Activated CD8-positive, alpha-beta memory T cell treated with anti-CD3 and anti-CD28 coated beads, Interleukin-2, amount 50 U/mL, for 1 hour (primary cell): ENCODE measurements at regions not wholly inside any gene's neighbourhood (a gene's known extent, or its start where the extent isn't known, plus 50 kb on each side); places are given as distances from the start of the nearest gene placed in this dataset.

Experiments used
- DNase-seq: peaks from one replicate; pipeline ENCODE4 v3.0.0-alpha.2; 2020; ENCODE audit errors: extremely low read depth

DNA sequence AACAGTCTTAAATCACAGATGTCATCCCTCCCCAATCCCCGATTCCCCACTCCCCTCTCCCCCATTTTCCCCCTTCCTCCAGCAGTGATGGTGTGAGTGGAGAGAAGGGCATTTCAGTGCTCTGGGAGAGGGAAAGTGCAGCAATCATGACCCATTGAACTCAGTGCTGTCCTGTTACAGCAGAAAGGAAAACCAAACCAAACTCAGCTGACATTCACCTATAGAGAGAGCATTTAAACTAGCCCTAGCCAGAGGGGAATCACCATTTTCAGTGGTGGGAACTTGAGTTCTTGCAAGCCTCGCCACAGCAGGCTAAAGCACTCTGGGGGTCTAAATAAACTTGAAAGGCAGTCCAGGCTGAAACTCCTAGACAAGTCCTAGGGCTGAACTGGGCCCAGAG, 129.9 kb upstream of the COL21A1 start:
- DNase-seq: no peak

DNA sequence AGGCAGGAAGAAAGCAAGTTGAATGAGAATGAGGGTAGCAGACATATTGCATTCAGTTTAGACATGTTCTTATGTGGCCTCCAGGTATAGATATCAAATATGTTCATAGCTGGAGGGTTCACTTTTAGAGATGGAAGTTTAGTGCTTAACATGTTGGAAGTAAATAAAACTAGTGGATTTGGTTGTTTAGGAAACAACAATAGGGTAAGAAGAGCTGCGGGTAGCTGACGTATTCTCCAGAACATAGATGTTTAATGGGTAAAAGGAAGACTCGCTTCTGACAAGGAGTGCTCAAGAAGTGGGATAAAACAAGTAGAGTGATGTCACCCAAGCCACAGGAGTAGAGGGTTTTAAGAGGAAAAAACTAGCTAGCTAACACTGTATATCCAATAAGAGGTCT, 128.4 kb upstream of the COL21A1 start:
- no peak for DNase-seq

DNA sequence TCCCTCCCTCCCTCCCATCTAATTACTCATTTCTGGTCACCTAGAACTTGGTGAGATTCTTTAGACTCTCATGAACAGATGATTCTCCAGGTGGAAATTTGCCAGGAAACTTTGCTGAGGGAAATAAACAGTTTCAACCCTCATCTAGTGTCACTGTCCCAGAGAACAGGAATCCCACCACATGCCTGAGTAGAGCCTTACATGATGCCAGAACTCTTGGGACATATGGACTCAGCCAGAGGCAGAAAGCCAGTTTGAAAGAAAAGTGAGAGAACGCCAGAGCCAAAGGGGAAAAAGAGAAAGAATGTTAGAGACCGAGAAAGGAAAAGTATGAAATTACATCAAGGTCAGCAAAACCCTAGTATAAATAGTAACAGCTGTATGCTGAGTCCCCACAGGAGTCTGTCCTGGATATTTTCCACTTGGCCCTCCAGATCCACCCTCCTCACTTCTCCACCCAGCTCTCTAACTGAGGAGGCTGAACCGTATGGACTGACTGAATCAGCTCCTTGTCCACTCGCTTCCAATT, 127.5 kb upstream of the COL21A1 start:
- no peak for DNase-seq

DNA sequence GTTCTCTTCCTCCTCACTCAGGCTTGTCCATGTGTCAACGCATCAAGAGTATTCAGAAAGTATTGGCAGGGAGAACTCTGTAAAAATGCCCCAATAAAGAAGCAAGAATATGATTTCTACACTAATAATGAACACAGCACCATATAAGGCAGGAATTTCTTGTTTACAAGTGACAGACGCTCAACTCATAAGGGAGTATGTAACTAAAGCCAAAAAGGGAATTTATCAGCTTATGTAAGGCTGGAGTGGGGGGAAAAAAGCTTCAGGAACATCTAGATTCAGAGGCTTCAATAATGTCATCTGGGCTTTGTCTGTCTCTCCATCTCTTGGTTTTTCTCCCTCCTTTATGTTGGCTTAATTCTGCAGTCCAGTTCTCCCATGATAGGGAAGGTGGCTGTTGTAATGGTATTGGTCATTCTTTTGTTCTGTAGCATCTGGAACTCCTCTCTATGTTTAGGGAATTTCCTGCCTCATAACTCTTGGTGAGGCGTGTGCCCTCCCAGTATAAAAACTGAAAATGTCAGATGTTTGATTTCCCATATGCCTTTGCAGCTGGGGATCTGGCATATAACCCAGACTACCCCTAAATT, 125.1 kb upstream of the COL21A1 start:
- no peak for DNase-seq

DNA sequence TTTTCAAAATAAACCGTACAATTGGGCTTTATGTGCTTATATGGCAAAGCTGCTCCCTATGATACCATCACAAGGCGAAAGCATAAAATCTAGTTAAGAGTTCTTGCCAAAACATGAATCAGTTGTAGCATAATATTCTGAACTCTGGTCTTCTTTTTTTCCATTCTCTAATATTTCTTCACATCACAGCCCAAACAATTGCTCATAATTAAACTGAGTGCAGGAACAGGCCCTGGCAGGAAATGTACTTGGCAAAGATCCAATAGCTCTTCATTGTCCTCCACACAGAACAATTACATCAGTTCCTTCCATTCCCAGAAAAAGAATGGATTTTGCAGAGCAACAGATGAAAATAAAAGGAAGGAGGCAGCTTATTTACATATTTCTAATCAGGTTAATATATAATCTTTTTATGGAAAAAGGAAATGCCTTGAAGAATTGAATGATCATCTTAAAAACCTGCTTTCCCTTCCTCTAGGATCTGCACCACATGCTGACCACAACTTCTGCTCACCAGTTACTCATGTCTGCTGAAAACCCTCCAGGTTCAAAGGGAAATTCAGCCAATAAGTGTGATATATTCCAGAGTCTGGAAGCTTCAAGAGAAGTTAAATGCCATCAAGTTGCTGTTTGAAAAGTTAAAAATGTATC, 123.3 kb upstream of the COL21A1 start:
- DNase-seq: no peak

DNA sequence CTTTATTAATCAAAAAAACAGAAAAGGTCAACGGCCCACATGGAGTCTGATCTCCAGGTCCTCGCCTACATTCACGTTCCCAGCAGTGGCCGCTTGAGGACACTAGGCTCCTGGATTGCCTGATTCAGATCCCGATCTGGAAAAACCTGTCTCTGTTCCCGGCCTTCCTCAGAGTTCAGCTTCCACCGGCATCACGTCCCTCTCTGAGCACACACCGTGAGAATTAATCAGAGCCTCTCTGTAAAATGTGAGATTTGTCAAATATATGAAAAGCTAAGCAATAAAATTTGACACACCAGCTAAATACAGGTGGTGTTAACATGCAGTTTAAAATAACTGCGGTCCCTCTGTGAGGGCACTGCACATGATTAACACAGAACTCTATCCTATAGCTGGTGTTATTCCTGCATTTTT, 122.8 kb upstream of the COL21A1 start:
- no peak for DNase-seq

DNA sequence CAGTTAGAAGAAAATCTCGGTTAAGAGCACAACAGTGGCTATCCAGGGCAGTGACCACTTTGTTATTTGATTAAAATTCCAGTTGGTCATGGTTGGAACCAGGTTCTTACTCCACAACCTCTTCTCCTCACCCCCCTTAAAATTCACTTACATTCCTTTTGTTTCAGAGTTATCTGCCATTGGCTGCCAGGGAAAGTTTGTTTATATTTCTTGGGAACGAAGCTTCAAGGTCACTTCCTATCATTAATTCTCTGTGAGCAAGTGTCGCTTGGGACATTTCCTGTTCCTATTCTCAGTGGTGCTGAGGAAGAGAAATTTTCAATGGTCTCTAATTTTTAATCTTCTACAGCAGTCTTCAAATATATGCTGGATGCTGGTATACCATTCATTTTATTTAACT, 121.1 kb upstream of the COL21A1 start:
- no peak for DNase-seq

DNA sequence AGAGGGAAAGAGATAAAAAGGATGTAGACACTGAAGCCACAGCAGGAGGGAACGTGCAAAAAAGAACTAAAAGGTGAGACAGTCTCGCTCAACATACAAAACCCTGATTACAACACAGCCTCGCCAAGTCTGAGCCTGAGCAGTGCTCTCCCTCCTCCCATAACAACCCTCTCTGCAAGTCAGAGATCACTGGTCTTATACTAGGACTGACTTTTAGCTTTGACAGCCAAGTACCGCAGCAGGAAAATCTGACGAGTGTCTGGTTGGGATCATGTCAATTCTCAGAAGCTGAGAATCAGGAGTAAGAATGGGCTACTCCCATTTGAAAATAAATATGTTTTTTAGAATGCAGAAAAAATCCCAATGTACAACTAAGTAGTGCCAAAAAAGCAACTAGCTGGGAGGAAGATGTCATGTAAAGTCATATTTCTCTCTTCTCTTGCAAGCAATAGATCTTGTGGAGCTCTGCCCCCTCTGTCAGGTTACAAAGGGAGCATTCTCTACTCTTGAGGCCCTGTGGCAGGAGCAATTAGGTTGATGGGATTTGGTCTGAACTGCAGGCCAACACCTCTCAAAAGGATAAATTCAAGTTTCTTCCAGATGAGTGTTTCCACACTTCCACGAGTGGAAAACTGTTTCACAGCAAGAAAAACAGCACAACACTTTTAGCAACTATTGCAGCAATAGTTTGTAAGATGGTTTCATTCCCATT, 118.9 kb upstream of the COL21A1 start:
- DNase-seq: no peak

DNA sequence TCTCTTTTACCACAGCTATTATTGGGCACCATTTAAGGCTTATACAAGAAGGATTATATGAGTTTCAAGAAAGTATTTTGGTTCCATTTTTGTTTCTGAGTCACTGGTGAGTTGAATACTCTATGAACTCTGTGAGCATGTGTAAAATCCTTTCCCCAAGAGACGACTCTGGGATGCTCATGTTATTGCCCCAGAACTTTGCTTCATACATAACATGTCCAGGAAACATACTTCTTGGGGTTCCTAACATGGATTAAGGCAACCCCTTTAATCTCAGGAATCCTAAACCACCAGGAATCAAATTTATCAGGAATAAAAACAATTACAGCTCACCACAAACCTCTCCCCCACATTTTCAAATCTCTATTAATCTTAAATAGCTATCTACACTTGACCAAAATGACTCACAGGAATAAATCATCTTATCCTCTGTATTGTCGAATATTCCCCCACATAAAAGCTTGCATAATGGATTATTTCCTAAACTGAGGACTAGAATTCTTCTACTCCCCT, 117.5 kb upstream of the COL21A1 start:
- no peak for DNase-seq

DNA sequence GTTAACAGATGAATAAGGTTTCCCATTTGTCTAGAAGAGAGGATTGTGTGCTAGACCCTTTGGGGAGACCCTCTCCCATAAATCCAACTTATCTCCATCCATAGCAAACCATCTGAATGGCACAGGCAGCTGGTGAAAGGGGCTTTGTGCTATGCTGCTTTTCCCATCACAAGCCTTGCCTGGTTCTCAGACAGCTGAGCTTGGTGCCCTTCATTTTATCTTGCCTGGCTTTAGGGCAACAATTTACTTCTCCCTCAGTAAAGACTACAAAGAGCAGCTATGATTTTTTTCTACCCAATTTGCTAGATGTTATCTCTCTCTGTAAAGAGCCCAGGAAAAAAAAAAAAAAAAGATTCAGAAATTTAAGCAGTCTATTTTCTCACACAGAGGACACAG, 117.0 kb upstream of the COL21A1 start:
- DNase-seq: no peak

DNA sequence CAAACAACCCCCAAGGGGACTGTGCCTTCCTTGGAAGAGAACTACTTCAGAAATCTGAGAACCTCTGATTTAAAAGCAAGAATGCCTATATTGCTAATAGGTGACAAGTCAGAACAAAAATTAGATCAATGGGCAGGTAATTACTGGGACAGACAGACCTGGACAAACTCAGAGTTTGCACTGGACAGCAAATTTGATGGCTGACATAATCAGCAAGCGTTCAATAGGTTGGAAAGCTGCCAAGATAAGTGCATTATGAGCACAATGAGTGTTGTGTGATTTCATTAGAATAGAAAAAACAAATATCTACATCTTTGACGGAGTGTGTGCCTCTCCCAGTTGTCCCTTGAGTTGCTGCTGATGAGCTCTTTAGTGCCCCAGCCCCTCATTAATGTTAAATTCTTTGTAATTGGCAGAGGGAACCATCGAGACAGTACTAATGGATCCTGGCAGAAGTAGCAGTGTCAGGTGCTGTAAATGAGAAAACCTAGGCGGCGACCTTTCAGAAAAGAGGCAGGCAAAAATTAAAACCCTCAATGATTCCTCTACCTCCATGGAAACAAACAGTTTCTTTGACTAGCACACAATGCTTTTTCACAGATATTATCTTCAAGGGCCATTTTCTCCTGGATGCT, 116.5 kb upstream of the COL21A1 start:
- DNase-seq: no peak

DNA sequence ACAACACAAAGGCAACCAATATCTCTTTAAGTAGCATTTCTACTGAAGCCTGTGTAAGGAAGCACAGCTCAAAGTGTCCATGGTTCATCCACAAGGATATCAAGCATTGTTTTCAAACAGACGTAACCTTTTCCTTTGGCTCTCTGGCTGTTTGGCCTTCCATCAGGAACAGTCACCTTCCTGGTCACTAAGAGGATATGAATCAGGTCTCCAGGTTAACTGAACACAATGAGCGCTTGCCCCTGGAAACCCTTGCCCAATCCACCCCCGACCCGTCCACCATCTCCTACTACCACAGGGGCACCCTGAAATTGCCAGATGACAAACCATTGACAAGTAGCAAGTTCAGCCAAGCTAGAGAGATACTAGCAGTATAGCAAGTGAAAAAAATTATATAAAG, 114.4 kb upstream of the COL21A1 start:
- no peak for DNase-seq

DNA sequence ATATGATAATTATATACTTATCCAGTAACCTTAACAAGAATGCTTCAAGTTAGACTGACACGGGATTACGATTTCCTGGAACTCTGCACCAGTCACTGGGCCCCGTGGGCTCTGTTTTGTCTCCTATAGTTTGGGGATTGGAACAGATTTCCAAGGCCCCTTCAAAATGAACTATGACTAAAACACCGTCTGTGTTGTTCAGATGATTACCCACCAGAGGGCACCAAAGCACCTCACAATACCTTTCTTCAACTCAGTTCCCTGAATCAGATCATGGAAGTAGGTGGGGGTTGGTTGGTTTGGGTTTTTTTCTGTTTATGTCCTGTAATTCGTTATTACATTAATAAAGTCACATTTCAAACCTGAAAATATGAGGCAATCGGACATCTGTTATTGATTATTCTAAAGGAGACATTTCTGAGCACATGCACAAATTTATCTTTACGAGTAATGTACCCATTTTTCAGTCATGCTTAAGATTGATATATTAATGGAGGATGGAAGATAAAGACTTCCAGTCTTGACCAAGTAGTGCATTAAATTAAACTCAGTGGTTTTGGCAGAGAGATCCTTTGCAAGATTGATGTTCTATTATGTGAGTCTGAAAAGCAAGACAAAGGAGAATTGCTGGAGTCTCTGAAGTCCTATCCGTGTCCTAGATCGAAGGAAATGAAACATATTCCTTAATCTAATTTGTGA, 112.0 kb upstream of the COL21A1 start:
- peak; percentile 5 for DNase-seq

DNA sequence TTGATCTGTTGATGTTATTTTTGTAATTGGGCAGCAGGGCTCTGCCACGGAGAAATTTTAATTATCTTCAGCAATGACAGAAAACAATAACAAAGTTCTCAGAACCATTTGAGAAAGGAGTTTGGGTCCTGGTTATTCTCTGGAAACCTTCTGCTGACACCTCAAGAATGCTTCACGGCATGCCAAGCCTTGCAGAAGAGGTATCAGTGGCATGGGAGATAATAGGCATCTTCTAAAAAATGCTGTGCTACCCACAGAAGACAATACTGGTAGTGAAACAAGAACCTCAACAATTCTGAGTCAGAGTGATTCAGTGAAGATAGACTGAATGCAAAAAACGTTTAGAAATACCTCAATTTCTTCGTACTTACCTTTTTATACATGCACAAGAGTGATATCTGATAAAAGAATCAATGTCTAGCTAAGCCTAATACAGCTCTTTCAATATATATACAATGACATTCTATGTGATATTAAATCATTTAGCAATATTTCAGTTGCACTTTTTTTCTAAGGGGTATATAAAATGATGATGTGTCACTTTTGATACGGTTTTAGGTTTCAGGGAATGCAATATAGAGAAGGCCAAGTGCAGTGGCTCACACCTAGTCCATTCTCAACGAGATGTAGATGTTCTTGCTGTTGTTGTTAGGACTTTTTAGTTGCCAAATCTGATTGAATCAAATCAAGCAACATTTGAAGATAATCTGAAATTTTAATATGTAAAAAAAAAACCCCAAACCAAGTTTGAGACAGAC, 110.4 kb upstream of the COL21A1 start:
- DNase-seq: no peak

DNA sequence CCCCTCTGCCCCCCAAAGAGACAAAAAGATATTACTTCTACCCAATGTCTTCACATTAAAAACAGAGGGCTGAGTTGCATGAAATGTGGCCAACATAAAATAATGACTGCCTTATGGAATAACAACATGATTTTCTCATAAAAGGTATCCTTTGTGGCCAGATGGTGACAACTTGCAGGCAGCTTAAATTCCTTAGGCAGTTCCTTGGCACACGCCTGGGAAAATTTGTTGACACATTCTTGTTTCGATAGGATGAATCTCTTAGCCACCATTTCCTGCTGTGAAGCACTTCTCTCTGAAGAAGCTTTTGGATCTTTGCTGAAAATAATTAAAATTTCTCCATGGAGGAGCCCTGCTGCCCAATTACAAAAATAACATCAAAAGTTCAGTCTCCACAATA, 109.0 kb upstream of the COL21A1 start:
- DNase-seq: no peak

DNA sequence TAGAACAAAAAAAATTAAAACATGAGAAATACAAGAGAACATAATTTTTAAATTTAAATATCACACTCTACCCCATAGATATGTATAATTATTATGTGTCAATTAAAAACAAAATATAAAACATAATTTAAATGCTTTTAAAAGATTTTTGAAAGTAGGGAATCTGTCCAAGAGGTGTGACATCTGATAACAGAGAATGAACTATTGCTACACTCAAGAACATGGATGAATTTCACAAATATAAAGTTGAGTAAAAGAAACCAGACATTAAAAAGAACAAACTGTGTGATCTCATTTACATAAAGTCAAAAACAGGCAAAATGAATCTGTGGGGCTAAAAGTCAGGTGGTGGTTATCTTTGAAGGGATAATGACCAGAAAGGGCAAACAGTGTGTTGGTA, 106.5 kb upstream of the COL21A1 start:
- DNase-seq: no peak

DNA sequence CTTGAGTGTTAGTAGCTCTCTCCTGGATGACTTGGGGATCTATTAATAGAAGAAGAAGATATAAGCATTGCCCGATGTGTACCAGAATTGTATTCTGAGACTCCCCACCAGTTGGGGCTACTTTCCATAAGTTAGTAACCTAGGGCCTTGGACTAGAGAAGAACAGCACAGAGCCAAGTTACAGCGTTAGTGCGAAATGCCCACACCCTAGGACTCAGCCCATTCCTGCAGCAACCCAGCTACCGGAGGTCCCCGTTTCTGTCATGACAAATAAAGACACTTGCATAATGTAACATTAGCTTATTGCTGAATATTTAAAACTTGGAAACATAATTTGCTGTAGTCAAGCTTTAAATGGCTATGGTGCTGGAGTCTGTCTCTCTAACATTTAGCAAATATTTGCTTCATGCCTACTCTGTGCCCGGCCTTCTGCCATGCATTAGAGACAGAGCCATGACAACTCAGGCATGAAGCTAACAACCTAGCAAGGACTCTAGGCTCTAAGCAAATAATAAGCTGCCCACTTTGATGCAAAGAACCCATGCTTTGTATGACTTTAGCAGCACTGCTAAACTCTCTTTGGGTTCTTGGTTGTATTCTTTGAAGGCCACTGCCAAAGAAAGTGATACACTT, 103.4 kb upstream of the COL21A1 start:
- DNase-seq: no peak

DNA sequence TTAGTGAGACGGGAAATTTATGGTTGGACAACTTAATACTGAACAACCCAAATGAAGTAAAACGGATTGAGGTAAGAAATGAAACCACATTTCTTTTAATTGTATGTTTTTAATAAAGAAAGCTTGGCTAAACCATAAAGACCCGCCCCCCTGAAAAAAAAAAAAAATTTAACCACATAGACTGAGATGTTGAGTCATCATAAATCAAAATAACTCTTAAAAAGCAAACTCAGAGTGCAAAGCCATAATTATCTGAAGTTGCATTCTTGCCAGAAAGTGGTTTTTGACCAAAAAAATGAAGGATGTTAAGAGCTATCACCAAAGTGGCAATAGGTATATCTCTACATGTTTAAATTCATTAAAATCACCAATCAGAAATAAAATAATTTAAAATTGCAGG, 101.8 kb upstream of the COL21A1 start:
- DNase-seq: no peak

DNA sequence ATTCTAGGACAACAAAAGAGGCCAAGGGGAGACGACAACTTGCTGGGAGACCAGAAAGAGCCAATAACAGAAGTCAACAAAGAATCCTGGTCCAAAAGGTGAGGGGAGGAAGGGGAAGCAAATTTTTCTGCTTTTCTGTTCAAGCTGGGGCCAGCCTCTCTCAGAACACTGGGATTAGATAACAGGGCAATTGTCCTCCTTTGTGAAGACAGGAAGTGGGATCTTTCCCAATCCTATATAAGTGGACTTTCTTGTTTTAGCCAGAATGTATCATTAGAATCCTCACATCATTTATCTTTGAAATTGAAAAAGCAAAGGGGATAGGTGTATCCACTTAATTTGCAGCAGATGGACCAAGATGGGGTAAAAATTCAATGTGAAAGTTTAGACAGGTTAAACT, 101.2 kb upstream of the COL21A1 start:
- no peak for DNase-seq

DNA sequence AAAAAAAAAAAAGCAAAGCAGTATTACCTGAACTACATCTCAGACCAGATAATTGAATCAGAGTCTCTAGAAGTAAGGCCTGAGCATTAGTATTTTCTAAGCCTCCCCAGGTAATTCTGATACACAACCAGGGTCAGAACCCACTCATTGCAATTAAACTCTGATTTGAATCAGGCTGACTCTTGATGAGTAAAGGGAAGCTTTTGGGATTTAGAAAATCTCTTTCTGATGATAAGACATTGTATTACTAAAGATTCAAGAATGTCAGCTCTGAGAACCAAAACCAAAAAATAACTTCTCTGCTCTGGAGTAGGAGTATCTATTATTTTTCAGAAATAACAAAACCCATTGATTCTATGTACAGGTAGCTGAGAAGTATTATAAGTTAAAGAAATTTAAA, 100.1 kb upstream of the COL21A1 start:
- DNase-seq: no peak

DNA sequence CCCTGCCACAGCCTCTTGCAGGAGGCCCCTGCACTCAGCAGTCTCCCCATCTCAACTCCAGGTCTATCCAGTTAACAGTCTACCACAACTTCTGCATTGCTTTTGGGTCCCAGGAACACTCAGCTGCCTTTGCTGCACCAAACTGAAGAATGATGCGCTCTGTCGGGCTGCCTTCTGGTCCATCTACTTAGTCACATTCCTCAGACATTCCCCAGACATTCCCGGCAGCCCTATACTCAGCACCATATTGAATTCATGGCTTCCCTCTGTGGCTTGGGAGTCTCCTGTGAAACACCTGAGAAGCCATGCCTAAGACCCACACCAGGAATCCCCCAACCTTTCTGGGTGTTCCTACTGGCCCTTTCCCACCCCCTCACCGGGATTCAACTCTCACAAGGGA, 99.6 kb upstream of the COL21A1 start:
- DNase-seq: no peak
